Right ventricle myocardium inferior (tissue), 1 donor: ENCODE measurements at regions not wholly inside any gene's neighbourhood (a gene's known extent, or its start where the extent isn't known, plus 50 kb on each side); places are given as distances from the start of the nearest gene placed in this dataset.

ENCODE experiments used
- ATAC-seq: fragments of 200-7000 bp; cut with Tn5 transposase; one replicate; pipeline ENCODE4 v1.9.1; 2020; ENCODE audit warnings: mild to moderate bottlenecking, moderate library complexity
- DNase-seq: peaks from one replicate; pipeline ENCODE4 v3.0.0; 2021; ENCODE audit errors: missing footprints
- intact Hi-C: fragments of 100-400 bp; cut with DNase I; formaldehyde crosslinking; loops from one replicate; pipeline ENCODE4 v1.11.0; 2022
- donor health status: DM: no; HTN: yes; CAD: no; lungs with severe emphysema.

- intact Hi-C loops = no loop called here
- ATAC-seq = no peak
Observed at GRCh38 chr13:51027644-51028043, 83.4 kb downstream of the C13orf42 start.

DNA sequence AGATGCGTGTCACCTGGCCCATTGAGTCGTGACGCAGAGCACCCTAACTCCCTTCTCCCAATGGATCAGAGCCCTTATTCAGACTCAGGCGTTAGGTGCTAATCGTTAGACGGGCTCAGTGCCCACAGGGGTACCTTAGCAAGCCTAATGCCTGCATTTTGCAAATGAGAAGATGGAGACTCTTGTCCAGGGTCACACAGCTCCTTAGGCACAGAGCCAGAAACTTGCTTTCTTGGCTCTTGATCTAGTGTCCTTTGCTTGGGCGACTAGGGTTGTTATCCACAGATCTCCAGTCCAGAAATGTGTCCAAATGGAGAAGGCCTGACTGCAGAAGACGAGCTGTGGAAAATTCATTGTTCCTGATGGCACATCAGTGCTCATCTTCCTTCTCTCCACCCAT, 85.1 kb downstream of the C13orf42 start:
- no peak for DNase-seq
- intact Hi-C loops = no loop called here
- no peak for ATAC-seq

More at GRCh38 chr13:51027644-51028043, 83.4 kb downstream of the C13orf42 start:
- no peak for DNase-seq

DNA sequence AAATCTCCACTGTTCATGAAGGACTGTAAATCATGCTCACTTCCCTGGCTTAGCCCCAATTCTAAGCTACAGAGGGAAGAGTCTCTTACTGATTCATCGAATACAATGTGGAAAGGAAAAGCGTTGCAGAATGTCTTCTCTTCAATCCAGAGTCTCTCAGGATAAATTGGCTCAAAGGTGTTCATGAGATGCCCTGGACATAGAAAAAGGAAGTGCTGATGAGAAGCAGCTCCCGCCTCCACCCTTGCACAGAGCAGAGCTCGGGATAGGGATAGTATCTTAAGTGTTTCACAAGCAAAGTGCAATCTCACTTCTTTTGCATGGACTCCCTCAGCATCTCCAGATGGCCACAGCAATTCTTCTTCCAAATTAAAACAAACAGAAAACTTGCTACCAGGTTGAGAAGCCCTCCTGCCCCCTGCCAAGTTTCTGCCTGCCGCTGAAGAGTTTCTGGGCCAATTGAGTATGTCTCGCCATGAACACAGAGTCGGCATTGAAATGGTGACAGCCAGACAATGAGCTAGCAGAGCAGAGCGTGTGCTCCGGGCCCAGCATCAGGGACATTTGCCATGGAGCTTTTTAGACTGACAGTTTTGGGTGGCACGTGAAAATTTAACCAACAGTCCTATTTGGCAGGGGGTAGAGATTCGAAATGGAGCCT, 85.7 kb downstream of the C13orf42 start:
- intact Hi-C loops = no loop called here
- ATAC-seq (no peak), DNase-seq (no peak)

- DNase-seq (no peak), ATAC-seq (no peak)
- intact Hi-C loops = no loop called here
Observed at GRCh38 chr13:51021811-51022210, 89.3 kb downstream of the C13orf42 start.

GRCh38 chr13:51020600-51020999, 90.5 kb downstream of the C13orf42 start:
- intact Hi-C loops = no loop called here
- ATAC-seq = no peak
- no peak for DNase-seq

DNA sequence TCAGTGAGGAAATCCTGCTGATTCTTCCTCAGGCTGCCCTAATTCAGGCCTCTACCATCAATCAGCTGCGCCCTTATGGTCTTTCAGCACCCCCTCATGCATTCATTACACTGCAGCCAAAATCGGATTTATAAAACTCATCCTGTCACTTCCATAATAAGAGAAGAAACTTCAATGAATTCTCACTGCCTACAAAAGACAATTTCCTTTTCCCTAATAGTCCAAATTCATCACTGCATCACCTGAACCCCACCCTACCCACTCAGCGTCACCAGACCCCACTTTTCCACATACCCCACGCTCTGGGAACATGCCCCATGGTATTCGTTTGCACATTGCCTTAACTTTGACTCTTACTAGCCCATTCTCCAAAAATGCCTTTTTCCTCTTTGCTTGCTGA, 92.0 kb downstream of the C13orf42 start:
- intact Hi-C loops = no loop called here
- no peak for ATAC-seq
- no peak for DNase-seq

GRCh38 chr13:51017516-51017915, 93.6 kb downstream of the C13orf42 start:
- ATAC-seq (no peak), DNase-seq (no peak)
- intact Hi-C loops = no loop called here

- ATAC-seq = no peak
- DNase-seq = no peak
- intact Hi-C loops = no loop called here
Observed at GRCh38 chr13:51015973-51016372, 95.1 kb downstream of the C13orf42 start.

- ATAC-seq = no peak
- intact Hi-C loops = no loop called here
- no peak for DNase-seq
Observed at GRCh38 chr13:51009597-51009996, 100.0 kb downstream of the RNASEH2B start.

DNA sequence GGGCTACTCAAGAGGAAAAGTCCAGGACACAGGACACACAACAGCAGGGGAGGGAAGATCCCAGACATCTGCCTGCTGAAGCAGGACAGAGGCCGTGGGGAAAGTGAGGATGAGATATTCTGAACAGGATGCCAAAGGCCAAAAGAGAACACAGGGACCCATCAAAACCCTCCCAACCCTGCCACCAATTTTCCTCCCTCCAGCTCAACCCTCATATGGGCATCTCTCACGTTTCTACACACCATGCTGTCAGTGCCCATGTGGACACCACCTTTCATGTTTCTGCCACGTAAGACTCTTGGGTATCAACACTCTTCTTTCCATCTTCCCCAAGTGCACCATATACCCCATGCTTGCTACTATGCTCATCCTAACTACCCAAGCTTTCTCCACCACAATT, 97.6 kb downstream of the RNASEH2B start:
- ATAC-seq = no peak
- no peak for DNase-seq
- intact Hi-C loops = no loop called here

GRCh38 chr13:51006067-51006845, 96.7 kb downstream of the RNASEH2B start:
- intact Hi-C loops = no loop called here
- DNase-seq (no peak), ATAC-seq (peak; percentile 79)
